SK-N-SH (cell line): ENCODE measurements at regions not wholly inside any gene's neighbourhood (a gene's known extent, or its start where the extent isn't known, plus 50 kb on each side); places are given as distances from the start of the nearest gene placed in this dataset.

Source experiments
- CTCF ChIA-PET: fragments of 300-600, 350-600 bp; formaldehyde crosslinking; extraction: SDS; loops from one replicate; lab custom pipeline; 2021; lab: Yijun Ruan, JAX
- POLR2A ChIA-PET: fragments of 350-600 bp; sonication (Branson Sonifier 250); formaldehyde crosslinking; extraction: SDS; loops from one replicate; lab custom pipeline; 2020; ENCODE audit warnings: antibody characterized with exemption, inconsistent platforms; lab: Yijun Ruan, JAX
- DNase-seq: peaks from one replicate; pipeline ENCODE4 v3.0.0; 2012
- H2AFZ ChIP-seq: fragments of 200-600 bp; sonication (generic); 2 replicates; pipeline ENCODE4 v1.8.1; 2016; ENCODE audit warnings: antibody characterized with exemption, mild to moderate bottlenecking, low read depth
- H3F3A ChIP-seq: fragments of 200-600 bp; sonication (generic); replicated peaks from 2 replicates; pipeline ENCODE3; 2016; ENCODE audit warnings: antibody characterized with exemption, mild to moderate bottlenecking; ENCODE audit not compliant: insufficient read depth
- H3K27ac ChIP-seq, 2 experiments: fragments of 200-500 bp in 1 of 2; fragments of 200-600 bp in 1 of 2; sonication (Bioruptor generic) in 1 of 2; sonication (generic), shearing (Covaris generic) in 1 of 2; 2 replicates each; pipeline versions ENCODE4 v1.5.1 to v1.6.1; 2014 to 2016; ENCODE audit warnings: low read depth in 2 of 2, inconsistent platforms in 1 of 2, low read length in 1 of 2, mild to moderate bottlenecking in 1 of 2, mixed read lengths in 1 of 2
- H3K27me3 ChIP-seq: fragments of 200-600 bp; sonication (generic), shearing (Covaris generic); 2 replicates; pipeline ENCODE4 v1.6.1; 2016; ENCODE audit warnings: mixed run types; ENCODE audit not compliant: insufficient read depth
- H3K36me3 ChIP-seq, 2 experiments: fragments of 200-500 bp in 1 of 2; fragments of 200-600 bp in 1 of 2; sonication (Bioruptor generic) in 1 of 2; sonication (generic) in 1 of 2; replicated peaks in 1 of 2; 2 replicates each; pipeline versions ENCODE3 to v1.5.1; 2014 to 2016; ENCODE audit warnings: low read length in 1 of 2, mild to moderate bottlenecking in 1 of 2; ENCODE audit not compliant: insufficient read depth in 2 of 2, control insufficient read depth in 1 of 2
- H3K4me1 ChIP-seq, 2 experiments: fragments of 200-500 bp in 1 of 2; fragments of 200-600 bp in 1 of 2; sonication (Bioruptor generic) in 1 of 2; sonication (generic), shearing (Covaris generic) in 1 of 2; 2 replicates each; pipeline versions ENCODE4 v1.5.1 to v1.6.1; 2014 to 2016; ENCODE audit warnings: low read depth in 1 of 2, low read length in 1 of 2, mixed run types in 1 of 2; ENCODE audit not compliant: insufficient read depth in 2 of 2, control insufficient read depth in 1 of 2
- H3K4me2 ChIP-seq: fragments of 200-600 bp; sonication (generic), shearing (Covaris generic); 2 replicates; pipeline ENCODE4 v1.6.1; 2017; ENCODE audit warnings: mixed run types
- H3K4me3 ChIP-seq, 2 experiments: fragments of 200-500 bp in 1 of 2; fragments of 200-600 bp in 1 of 2; sonication (Bioruptor generic) in 1 of 2; sonication (generic), shearing (Covaris generic) in 1 of 2; 2 replicates each; pipeline versions ENCODE4 v1.5.1 to v1.8.1; 2014 to 2016; ENCODE audit warnings: low read depth in 2 of 2, inconsistent platforms in 1 of 2, low read length in 1 of 2, mild to moderate bottlenecking in 1 of 2, mixed read lengths in 1 of 2, moderate library complexity in 1 of 2
- H3K79me2 ChIP-seq: fragments of 200-600 bp; sonication (generic); 2 replicates; pipeline ENCODE4 v1.8.1; 2017; ENCODE audit warnings: mild to moderate bottlenecking; ENCODE audit not compliant: insufficient read depth
- H3K9ac ChIP-seq: fragments of 200-600 bp; sonication (generic); 2 replicates; pipeline ENCODE4 v1.6.1; 2017; ENCODE audit warnings: mixed run types
- H3K9me2 ChIP-seq: fragments of 200-600 bp; sonication (generic); 2 replicates; pipeline ENCODE4 v1.6.1; 2017; ENCODE audit warnings: mixed run types
- H3K9me3 ChIP-seq: fragments of 200-600 bp; sonication (generic); 2 replicates; pipeline ENCODE4 v1.6.1; 2017; ENCODE audit warnings: mixed run types, mild to moderate bottlenecking, moderate library complexity
- H4K20me1 ChIP-seq: fragments of 200-600 bp; sonication (generic); 2 replicates; pipeline ENCODE4 v1.6.1; 2017; ENCODE audit warnings: mild to moderate bottlenecking, mixed run types; ENCODE audit not compliant: insufficient read depth
- CHD2 ChIP-seq: fragments of 150-350 bp; IDR thresholded peaks from 2 replicates; pipeline ENCODE4 v1.6.1; 2018; ENCODE audit warnings: low read length; ENCODE audit not compliant: partially characterized antibody
- ELF1 ChIP-seq: IDR thresholded peaks from 2 replicates; pipeline ENCODE4 v1.4.0; 2012
- EZH2phosphoT487 ChIP-seq: fragments of 200-600 bp; sonication (generic); IDR thresholded peaks from 2 replicates; pipeline ENCODE4 v1.6.1; 2017; ENCODE audit warnings: low read depth, mixed run types, mild to moderate bottlenecking, antibody characterized with exemption, moderate library complexity, borderline replicate concordance
- FOXJ3 ChIP-seq: sonication (generic); formaldehyde crosslinking; IDR thresholded peaks from 2 replicates; pipeline ENCODE4 v1.5.1; 2020; ENCODE audit warnings: mild to moderate bottlenecking, missing genetic modification reagents
- FOXM1 ChIP-seq: IDR thresholded peaks from 2 replicates; pipeline ENCODE4 v1.4.0; 2012; ENCODE audit warnings: low read depth, mild to moderate bottlenecking
- GABPA ChIP-seq: IDR thresholded peaks from 2 replicates; pipeline ENCODE4 v1.4.0; 2012; ENCODE audit warnings: low read depth, mild to moderate bottlenecking
- JUND ChIP-seq: IDR thresholded peaks from 2 replicates; pipeline ENCODE4 v1.4.0; 2012
- MEF2A ChIP-seq: IDR thresholded peaks from 2 replicates; pipeline ENCODE4 v1.4.0; 2012; ENCODE audit warnings: low read depth, borderline replicate concordance
- NRF1 ChIP-seq: IDR thresholded peaks from 2 replicates; pipeline ENCODE4 v1.6.1; 2012; ENCODE audit warnings: low read depth, mild to moderate bottlenecking, low read length
- PBX3 ChIP-seq: IDR thresholded peaks from 2 replicates; pipeline ENCODE4; 2012
- POLR2AphosphoS5 ChIP-seq: IDR thresholded peaks from 2 replicates; pipeline ENCODE4 v1.6.1; 2012; ENCODE audit warnings: low read depth, low read length
- RCOR1 ChIP-seq: fragments of 150-350 bp; IDR thresholded peaks from 2 replicates; pipeline ENCODE4 v1.6.1; 2017; ENCODE audit warnings: antibody characterized with exemption, low read length
- RFX5 ChIP-seq: IDR thresholded peaks from 2 replicates; pipeline ENCODE4 v1.6.1; 2012; ENCODE audit warnings: mild to moderate bottlenecking, improper control_type of control experiment, low read length
- TEAD4 ChIP-seq: IDR thresholded peaks from 2 replicates; pipeline ENCODE4 v1.4.0; 2012; ENCODE audit warnings: mild to moderate bottlenecking, borderline replicate concordance; ENCODE audit not compliant: insufficient read depth
- YY1 ChIP-seq: IDR thresholded peaks from 2 replicates; pipeline ENCODE4 v1.4.0; 2012; ENCODE audit warnings: low read depth, mild to moderate bottlenecking
- WGBS: methylation state at CpG from one replicate; pipeline ENCODE4 v1.1.6; 2017; ENCODE audit warnings: low lambda C conversion rate; 5-methylcytosine and 5-hydroxymethylcytosine counted together
- TF ChIP-seq, protein P1 (sequence below): fragments of 150-350 bp; IDR thresholded peaks from 2 replicates; pipeline ENCODE4 v1.6.1; 2016; ENCODE audit warnings: mild to moderate bottlenecking, low read depth, low read length
- TF ChIP-seq, protein P2 (sequence below): IDR thresholded peaks from 2 replicates; pipeline ENCODE4 v1.4.0; 2012; ENCODE audit warnings: low read depth

- Histone ChIP-seq H4K20me1 (no peaks in the 10 kb centered on the region), H3K79me2 (no peaks in the 10 kb centered on the region), H3K36me3 (no peaks in the 10 kb centered on the region), H3K9me3 (no peaks in the 10 kb centered on the region), H3K4me1 (no peaks in the 10 kb centered on the region), H3K27ac (no peak overlapping the region), H2AFZ (no peak overlapping the region), H3K4me3 (no peak overlapping the region), H3F3A (no peaks in the 10 kb centered on the region), H3K4me2 (no peak overlapping the region), H3K9ac (no peak overlapping the region), H3K27me3 (no peaks in the 10 kb centered on the region), H3K9me2 (no peaks in the 10 kb centered on the region; the same call in 1 of the 2 replicates)
- no peak for TF ChIP-seq YY1
- TF ChIP-seq PBX3 = no peak
- TF ChIP-seq ELF1 = no peak
- no peak for TF ChIP-seq NRF1
- TF ChIP-seq JUND = no peak
- DNase-seq = no peak
- POLR2A ChIA-PET = no interaction called here
- CTCF ChIA-PET = no interaction called here
- 41% methylated on average over 4 of the region's 5 CpGs for WGBS
Observed at GRCh38 chr15:72889545-72889944, 106.0 kb upstream of the ADPGK start.

DNA sequence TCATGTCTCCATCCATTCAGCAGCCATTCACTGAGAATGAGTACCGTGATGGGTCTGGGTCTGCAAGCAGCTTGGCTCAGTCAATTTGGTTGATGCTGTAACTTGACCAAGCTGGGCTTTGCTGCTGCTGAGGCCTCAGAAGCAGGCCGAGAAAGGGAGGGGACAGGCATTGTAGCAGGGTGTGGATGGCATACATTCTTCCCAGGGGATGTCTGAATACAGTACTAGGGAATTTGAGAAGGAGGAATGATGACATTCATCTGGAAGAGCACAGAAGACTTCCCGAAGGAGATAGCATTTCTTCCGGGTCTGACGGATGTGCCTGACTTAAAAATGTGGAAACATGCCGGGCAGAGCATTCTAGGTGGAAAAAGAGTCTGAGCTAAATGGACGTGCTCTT lies 105.3 kb upstream of the ADPGK start:
- Histone ChIP-seq H3K4me2 (no peak overlapping the region), H3K9me2 (no peaks in the 10 kb centered on the region; the same call in 1 of the 2 replicates), H3K27ac (no peak overlapping the region)
- CTCF ChIA-PET = no interaction called here
- TF ChIP-seq, protein P1, sequence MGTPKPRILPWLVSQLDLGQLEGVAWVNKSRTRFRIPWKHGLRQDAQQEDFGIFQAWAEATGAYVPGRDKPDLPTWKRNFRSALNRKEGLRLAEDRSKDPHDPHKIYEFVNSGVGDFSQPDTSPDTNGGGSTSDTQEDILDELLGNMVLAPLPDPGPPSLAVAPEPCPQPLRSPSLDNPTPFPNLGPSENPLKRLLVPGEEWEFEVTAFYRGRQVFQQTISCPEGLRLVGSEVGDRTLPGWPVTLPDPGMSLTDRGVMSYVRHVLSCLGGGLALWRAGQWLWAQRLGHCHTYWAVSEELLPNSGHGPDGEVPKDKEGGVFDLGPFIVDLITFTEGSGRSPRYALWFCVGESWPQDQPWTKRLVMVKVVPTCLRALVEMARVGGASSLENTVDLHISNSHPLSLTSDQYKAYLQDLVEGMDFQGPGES = no peak
- TF ChIP-seq MEF2A (no peak), FOXJ3 (CRISPR knock-in tag) (no peak), RFX5 (no peak), ELF1 (no peak), POLR2AphosphoS5 (no peak)
- TF ChIP-seq, protein P2, sequence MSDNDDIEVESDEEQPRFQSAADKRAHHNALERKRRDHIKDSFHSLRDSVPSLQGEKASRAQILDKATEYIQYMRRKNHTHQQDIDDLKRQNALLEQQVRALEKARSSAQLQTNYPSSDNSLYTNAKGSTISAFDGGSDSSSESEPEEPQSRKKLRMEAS = no peak
- TF ChIP-seq, all 33 proteins: peak for 0
- Histone ChIP-seq H3K4me3 (no peak overlapping the region), H4K20me1 (no peaks in the 10 kb centered on the region), H3K9me3 (no peaks in the 10 kb centered on the region), H3K27me3 (no peaks in the 10 kb centered on the region), H3K9ac (no peak overlapping the region), H2AFZ (no peak overlapping the region), H3F3A (no peaks in the 10 kb centered on the region), H3K79me2 (no peaks in the 10 kb centered on the region), H3K36me3 (no peaks in the 10 kb centered on the region), H3K4me1 (no peaks in the 10 kb centered on the region)
- POLR2A ChIA-PET = no interaction called here
- 47% methylated on average over 6 of the region's 7 CpGs for WGBS
- DNase-seq = no peak

DNA sequence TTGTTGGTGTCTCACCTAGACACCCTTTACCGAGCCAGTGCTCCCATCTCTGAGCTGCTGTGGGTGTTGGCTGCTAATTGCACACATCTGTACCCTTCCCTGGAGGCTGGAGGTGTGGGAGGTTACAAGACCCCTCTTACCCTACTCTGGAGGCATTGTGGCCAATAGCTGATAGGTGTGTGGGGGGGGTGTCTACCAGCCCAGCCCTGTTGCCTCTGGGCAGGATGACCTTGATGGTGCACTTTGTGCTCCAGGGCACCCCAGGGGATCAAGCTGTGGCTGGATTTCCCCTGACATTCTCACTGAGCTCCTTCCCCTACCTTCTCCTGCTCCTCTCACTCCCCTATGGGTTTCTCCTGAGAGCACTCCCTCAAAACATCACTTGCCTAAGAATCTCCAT lies 104.7 kb upstream of the ADPGK start:
- H2AFZ ChIP-seq = no peak overlapping the region
- 0% methylated on average over 1 of the region's 1 CpG for WGBS
- H4K20me1 ChIP-seq = no peaks in the 10 kb centered on the region
- no peaks in the 10 kb centered on the region for H3K9me3 ChIP-seq
- H3K4me1 ChIP-seq = no peaks in the 10 kb centered on the region
- no peaks in the 10 kb centered on the region for H3K79me2 ChIP-seq
- CTCF ChIA-PET = no interaction called here
- no peak overlapping the region for H3K4me3 ChIP-seq
- no peaks in the 10 kb centered on the region for H3F3A ChIP-seq
- H3K4me2 ChIP-seq = no peak overlapping the region
- no peaks in the 10 kb centered on the region for H3K27me3 ChIP-seq
- no peak overlapping the region for H3K9ac ChIP-seq
- DNase-seq = no peak
- no peaks in the 10 kb centered on the region for H3K36me3 ChIP-seq
- no peaks in the 10 kb centered on the region; the same call in 1 of the 2 replicates for H3K9me2 ChIP-seq
- TF ChIP-seq NRF1 (no peak), RFX5 (no peak), FOXM1 (no peak), GABPA (no peak), MEF2A (no peak), YY1 (no peak), TEAD4 (no peak), CHD2 (no peak), RCOR1 (no peak), EZH2phosphoT487 (no peak)
- TF ChIP-seq, all 33 proteins: peak for 0
- POLR2A ChIA-PET = no interaction called here
- no peak overlapping the region for H3K27ac ChIP-seq
